ENCODE measurements at regions not wholly inside any gene's neighbourhood (a gene's known extent, or its start where the extent isn't known, plus 50 kb on each side); places are given as distances from the start of the nearest gene placed in this dataset.

DNA sequence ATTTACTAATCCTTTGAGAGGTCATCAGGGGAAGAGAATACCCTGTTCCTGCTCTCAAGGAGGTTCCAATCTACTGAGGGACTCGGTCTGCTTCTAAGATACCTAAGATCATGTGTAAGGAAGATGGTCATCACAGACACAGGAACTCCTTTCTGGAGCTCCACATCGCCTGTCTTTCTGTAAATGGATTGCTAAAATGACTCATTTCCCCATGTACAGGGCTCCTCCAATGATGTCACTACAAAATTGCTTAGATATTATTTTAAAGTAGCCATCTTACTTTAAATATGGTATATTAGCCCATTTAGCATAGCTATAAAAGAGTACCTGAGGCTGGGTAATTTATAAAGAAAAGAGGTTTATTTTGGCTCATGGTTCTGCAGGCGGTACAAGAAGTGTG lies 206.1 kb upstream of the PROK2 start:
- no peaks in the 10 kb centered on the region for H3K79me2 ChIP-seq (ENCODE audit: insufficient read depth, low read length)
- no peak overlapping the region for H3K23ac ChIP-seq (ENCODE audit: insufficient read length, low read depth, low read length)
- Mint-ChIP-seq H3K4me3 (no peak overlapping the region), H3K9me3 (peaks cover 0 to 4% of the 10 kb centered on the region in 2 experiments; a peak in 1 of 5 replicates), H3K36me3 (ENCODE audit: insufficient read depth in 1 of 3, low read depth in 3 of 3) (peaks cover 0 to 5% (median 3%) of the 10 kb centered on the region in 3 experiments; a peak in 3 of 7 replicates), H3K4me1 (peaks cover 8 to 11% of the 10 kb centered on the region in 2 experiments), H3K27me3 (ENCODE audit: low read depth) (peaks cover 1% of the 10 kb centered on the region; the same call in 1 of the 2 replicates), H3K27ac (no peak overlapping the region)
- H3K27me3 ChIP-seq (ENCODE audit: insufficient read depth, low read length) = no peaks in the 10 kb centered on the region
- H3K79me1 ChIP-seq (ENCODE audit: insufficient read depth, low read depth, low read length, poor library complexity, severe bottlenecking) = no peaks in the 10 kb centered on the region
- H3T11ph ChIP-seq (ENCODE audit: low read length) = no peak overlapping the region
- H4K20me1 ChIP-seq (ENCODE audit: control insufficient read depth, insufficient read depth, insufficient read length) = no peaks in the 10 kb centered on the region
- H3K56ac ChIP-seq (ENCODE audit: insufficient read length, low read depth, low read length) = no peak overlapping the region
- H2AK5ac ChIP-seq (ENCODE audit: insufficient read length, low read length) = no peak overlapping the region
- no peak overlapping the region for H3K9ac ChIP-seq (ENCODE audit: extremely low read depth, insufficient read length, low read length)
- H3K27ac ChIP-seq (ENCODE audit: insufficient read length, low read depth, low read length) = no peak overlapping the region
- peaks cover 3% of the 10 kb centered on the region; the same call in 1 of the 2 replicates for H3K4me1 ChIP-seq (ENCODE audit: insufficient read depth, low read length)
- H2BK120ac ChIP-seq (ENCODE audit: low read depth, low read length, poor library complexity, severe bottlenecking) = no peak overlapping the region
- H3K14ac ChIP-seq (ENCODE audit: insufficient read depth, low read length) = no peak overlapping the region
- TF ChIP-seq, protein P1, sequence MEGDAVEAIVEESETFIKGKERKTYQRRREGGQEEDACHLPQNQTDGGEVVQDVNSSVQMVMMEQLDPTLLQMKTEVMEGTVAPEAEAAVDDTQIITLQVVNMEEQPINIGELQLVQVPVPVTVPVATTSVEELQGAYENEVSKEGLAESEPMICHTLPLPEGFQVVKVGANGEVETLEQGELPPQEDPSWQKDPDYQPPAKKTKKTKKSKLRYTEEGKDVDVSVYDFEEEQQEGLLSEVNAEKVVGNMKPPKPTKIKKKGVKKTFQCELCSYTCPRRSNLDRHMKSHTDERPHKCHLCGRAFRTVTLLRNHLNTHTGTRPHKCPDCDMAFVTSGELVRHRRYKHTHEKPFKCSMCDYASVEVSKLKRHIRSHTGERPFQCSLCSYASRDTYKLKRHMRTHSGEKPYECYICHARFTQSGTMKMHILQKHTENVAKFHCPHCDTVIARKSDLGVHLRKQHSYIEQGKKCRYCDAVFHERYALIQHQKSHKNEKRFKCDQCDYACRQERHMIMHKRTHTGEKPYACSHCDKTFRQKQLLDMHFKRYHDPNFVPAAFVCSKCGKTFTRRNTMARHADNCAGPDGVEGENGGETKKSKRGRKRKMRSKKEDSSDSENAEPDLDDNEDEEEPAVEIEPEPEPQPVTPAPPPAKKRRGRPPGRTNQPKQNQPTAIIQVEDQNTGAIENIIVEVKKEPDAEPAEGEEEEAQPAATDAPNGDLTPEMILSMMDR (conservative IDR thresholded peaks at IDR 0.05) = no peak
- H2AFZ ChIP-seq (ENCODE audit: low read length) = no peak overlapping the region
- peaks cover 5% of the 10 kb centered on the region for H3K9me3 ChIP-seq (ENCODE audit: control insufficient read depth, low read depth, low read length)
- no peaks in the 10 kb centered on the region for H3K23me2 ChIP-seq (ENCODE audit: insufficient read length, low read depth, low read length, poor library complexity, severe bottlenecking)
- no peak for DNase-seq
- H3K4ac ChIP-seq (ENCODE audit: low read depth, low read length) = no peak overlapping the region
- no peak overlapping the region for H3K4me2 ChIP-seq (ENCODE audit: insufficient read depth, insufficient read length, low read length)
- no peak overlapping the region for H2BK20ac ChIP-seq (ENCODE audit: low read depth, low read length, poor library complexity, severe bottlenecking)
- H4K5ac ChIP-seq (ENCODE audit: insufficient read length, low read depth, low read length) = no peak overlapping the region
- no CpG with 5 or more reads among the region's 3 CpGs for WGBS (ENCODE audit: extremely low coverage, insufficient read length, low lambda C conversion rate)
- no peak overlapping the region for H3K18ac ChIP-seq (ENCODE audit: insufficient read length, low read depth, low read length)
- H2BK5ac ChIP-seq (ENCODE audit: insufficient read length, low read length) = no peak overlapping the region
- H2BK15ac ChIP-seq (ENCODE audit: low read depth, low read length) = no peak overlapping the region
- H4K91ac ChIP-seq (ENCODE audit: insufficient read length, low read depth, low read length) = no peak overlapping the region
- H2BK12ac ChIP-seq (ENCODE audit: insufficient read length, low read depth, low read length) = no peak overlapping the region
- no peak overlapping the region for H4K8ac ChIP-seq (replicated peaks; ENCODE audit: insufficient read length, low read depth, low read length)

Measured in H9 (cell line).